ENCODE measurements at regions not wholly inside any gene's neighbourhood (a gene's known extent, or its start where the extent isn't known, plus 50 kb on each side); places are given as distances from the start of the nearest gene placed in this dataset.
A peak's percentile ranks its signal among the peaks of the same experiment; 100 is the strongest.
"Not testable (repeated sequence)": the region's sequence is repeated elsewhere in the genome, so short reads cannot be mapped to it uniquely, and the experiment has no call there.

DNA sequence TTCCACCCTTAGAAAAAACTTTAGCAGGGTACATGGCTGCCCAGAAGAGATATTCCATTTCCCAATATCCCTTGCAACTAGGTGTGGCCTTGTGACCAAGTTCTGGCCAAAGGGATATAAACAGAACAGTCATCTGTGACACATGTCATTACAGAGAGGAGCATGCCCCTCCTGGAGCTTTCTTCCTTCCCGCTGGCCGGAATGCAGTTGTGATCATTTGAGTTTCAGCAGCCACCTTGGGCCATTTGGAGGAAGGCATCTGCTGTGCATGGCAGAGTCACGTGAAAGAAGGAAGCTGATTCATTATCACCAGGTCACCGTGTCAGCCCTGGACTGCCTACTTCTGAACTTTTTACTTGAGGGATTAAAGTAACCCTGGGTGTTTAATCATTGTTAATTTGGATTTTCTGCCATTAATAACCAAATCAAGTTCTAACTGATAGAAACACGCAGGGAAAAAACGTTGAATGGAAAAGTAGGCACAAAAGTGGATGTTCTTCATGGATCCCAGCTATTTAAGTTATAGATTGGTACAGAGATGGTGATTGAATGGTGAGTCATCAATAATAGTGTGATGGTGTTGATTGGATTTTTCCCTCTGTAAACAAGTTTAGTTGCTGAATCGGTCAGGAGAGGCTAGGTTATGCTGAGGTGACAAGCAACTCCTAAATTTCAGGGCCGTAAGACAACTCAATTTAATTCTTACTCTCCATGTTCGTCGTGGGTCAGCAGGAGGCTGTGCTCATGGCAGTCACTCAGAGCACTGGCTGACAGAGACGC, 80.7 kb upstream of the CCDC167 start:
- DNase-seq (ENCODE audit: low read depth), result no peak

DNA sequence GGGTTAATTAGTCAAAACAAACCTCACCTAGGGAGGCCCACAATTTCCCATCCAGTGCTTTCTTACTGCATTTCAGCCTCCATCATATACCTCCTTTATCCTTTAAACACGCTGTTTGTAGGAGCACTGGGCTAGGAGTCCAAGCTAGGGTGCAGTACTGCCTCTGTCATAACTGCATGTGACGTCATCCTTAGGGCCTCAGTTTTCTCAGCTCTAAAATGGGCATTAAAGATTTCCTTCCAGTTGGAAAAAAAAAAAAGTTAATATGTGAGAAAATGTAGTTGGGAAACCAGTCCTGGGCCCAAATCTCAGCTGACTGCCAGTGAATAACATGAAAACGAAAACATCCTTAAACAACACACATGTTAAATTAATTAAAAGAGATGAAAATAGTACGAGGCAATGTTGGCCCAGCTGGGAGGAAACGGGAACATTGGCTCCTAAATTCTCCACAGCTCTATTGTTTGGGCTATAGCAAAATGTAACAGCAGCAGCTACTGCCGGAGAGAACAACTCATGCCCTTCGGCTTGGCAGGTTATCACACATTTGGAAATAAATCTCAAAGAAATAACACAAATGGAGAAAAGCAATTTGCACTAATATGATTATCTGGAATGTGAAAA, 79.9 kb upstream of the CCDC167 start:
- DNase-seq (ENCODE audit: low read depth), result no peak

DNA sequence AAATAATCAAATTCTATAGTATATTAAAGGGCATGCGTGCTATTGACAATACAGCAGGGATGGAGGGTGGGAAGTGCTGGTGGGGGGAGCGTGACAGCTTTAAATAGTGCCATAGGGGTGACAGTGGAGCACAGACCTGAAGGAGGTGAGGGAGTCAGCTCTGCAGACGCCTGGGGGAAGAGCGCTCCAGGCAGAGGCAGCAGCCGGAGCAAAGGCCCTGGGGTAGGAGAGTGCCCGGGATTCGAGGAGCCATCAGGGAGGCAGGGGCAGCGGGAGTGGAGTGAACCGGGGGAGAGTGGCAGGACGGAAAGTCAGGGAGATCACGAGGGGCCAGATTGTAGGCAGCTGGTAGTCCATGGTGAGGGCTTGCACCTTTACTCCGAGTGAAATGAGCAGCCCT, 78.4 kb upstream of the CCDC167 start:
- DNase-seq (ENCODE audit: low read depth), result no peak

DNA sequence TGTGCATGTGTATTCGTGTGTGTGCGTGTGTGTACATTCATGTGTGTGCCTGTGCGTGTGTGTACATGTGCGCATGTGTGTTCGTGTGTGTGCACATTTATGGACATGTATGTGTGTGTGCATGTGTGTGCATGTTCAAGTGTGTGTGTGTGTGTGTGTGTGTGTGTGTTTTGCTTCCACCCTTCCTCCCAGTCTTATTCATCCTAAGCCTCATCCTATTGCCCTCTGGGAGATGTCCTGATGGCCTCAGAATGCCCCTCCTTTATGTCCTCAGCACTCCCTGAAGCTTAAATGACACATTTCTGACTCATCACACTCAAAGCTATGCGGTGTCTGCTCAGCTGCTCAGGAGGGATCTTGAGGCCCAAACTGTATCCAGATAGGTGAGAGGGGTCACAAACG, 76.6 kb upstream of the CCDC167 start:
- no peak for DNase-seq (ENCODE audit: low read depth)

DNA sequence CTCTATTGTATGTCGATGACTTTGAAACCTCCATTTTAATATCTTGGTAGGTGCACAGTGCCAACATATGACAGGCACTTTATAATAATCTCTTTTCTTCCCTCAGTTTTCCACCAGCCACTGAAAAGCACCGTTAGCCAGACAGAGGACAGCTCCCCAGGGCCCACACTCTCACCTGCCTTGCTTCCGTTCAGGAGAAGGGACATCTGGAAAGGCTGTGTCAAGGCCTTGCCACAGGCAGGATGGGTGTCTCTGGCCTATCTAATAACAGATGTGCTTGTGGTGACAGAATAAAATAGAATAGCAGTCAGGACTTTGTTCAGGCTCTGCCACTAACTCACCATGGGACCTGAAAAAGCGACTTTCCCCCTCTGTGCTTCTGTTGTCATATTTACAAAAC, 75.5 kb upstream of the CCDC167 start:
- no peak for DNase-seq (ENCODE audit: low read depth)

DNA sequence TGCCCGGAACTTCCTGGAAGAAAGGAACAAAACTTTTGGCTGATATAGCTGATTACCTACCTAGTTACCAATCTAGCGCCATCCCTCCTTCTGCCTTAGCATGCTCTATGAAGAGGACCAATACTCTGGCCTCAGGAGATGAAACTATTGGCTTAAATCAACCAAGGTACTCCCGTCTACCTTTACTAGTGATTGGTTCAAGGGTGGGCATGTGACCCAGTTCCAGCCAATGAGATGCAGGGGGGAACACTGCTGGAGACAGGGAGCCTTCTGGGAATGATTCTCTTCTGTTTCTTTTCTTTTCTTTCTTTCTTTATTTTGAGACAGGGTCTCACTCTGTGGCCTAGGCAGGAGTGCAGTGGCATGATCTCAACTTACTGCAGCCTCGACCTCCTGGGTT, 72.6 kb upstream of the CCDC167 start:
- no peak for DNase-seq (ENCODE audit: low read depth)

DNA sequence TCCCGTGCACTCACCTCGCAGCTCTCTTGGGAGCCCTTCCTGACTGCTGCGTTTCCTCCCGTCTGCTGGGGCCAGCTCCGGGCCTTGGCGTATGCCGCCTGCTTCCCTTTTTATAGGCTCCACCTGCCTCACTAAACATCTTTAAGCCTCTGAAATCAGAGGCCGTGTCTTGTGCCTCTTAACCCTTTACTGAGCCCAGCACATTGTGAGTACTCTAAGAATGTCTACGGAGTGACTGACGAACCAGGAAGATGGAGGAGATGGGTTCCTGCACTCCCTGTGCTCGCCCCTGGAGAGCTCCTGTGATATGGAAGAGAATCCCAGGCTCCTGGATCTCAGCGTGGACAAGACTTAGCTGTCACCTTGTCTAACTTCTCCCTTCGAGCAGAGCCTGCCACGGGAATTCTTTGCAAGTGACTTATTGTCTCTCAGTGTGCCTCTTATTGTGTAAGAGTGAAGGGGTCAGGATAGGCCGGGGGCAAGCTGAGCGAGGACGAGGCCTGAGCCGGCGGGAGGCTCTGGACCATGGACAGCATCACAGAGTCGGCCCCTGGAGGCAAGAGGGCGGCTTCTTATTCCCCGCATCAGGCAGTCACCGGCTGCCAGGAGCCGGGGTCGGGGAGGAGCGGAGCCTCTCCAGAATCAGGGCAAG, 70.9 kb upstream of the CCDC167 start:
- DNase-seq (ENCODE audit: low read depth), result no peak

DNA sequence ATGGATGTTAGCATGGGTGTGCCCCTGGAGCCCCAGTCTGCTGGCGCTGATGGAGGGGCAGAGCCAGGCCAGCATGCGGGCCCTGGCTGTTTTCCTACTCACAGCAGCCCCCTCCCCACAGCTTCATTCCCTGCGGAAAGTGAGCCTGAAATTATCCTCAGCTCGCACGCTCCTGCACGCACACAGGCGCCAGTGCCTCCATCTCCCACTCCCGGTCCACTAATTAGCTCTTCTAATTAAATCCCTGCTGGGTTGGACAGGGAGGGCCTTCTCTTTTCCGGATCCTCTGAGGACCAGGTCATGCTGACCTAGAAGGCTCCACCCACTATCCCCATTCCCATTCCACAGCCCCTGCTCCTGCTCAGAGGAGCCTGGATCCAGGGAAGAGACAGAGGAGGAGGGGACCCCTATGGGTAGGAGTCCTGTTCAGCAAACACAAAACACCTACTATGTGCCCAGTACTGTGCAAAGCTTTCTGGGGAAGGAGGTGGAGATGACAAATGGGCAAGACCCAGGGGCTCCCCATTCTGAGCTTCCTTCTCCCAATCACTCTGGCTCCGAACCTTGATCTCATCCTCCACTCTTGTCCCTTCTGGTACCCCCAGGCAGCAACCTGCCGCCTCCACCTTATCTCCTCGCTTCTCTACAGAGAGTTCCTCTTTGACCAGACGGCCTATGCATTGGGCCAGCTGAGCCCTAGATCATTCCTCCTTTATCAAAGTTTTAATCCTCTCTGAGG, 70.2 kb upstream of the CCDC167 start:
- DNase-seq (ENCODE audit: low read depth), result no peak

DNA sequence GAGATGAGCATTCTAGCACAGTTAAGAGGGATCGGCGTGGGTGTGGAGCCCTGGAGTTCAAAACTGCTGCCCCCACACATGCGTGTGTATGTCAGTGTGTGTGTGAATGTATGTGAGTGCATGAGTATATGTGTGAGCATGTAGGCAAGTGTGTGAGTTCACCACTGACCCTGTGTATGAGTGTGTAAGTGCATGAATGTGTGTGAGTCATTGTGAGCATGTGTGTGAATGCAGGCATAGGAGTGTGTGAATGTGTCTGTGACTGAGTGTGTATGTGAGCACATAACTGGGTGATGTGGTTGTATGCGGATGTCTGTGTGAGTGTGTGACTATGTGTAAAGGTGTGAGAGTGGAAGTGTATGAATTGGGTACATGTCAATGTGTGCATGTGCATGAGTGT, 69.6 kb upstream of the CCDC167 start:
- no peak for DNase-seq (ENCODE audit: low read depth)

DNA sequence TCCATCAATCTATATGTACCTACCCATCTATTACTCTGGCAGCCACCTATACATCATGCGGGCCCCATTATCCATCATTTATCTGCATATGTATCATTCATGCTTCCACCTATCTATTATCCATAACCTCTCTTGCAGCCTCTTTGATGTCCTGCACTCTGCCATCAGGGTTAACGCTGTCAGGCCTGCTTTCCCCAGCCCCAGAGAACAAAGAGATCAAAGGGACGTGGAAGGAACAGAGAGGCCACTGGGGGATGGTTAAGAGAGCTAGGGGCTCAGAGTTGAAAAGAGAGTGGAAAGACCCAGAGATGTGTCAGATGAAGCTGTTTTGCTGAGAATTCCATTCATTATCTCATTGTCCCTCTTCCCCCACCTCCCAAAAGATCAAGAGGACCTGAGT, 67.3 kb upstream of the CCDC167 start:
- no peak for DNase-seq (ENCODE audit: low read depth)

DNA sequence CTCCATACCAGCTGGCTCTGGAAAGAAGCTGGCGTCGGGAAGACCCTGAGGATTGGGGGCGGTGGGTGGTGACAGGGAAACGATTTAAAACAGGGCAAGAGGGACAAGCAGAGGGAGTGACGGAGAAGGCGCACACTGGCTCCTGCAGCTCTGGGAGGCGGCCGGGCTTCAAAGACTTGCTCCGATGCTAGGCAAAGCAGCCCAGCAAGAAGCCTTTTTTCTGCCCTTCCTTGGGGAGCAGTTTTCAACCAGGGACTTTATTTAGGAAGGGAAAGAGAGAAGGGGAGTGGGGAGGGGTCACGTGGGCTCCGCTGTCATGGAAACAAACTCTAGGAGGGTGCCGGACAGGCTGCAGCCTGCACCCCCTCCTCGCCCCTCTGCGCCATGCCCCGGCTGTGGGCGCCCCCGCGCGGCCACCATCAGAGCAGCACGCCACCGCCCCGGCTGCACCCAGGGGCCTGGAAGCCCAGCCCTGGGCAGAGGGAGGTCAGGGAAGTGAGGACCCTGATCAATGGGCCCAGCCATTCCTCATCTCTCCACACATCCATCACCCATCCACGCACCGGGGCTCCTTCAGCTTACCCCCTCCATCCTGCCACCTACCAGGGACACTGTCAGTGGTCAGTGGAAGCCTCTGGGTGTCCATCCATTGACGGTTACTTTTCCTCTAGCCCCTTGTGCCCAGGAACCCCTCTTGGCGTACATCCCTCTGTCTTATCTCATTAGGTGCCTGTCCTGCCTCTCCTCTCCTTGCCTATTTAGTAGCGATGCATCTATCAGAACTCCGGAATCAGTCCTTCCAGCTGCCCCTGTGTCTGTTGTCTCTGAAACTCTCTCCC, 66.6 kb upstream of the CCDC167 start:
- peak; percentile 47 for DNase-seq (ENCODE audit: low read depth)

DNA sequence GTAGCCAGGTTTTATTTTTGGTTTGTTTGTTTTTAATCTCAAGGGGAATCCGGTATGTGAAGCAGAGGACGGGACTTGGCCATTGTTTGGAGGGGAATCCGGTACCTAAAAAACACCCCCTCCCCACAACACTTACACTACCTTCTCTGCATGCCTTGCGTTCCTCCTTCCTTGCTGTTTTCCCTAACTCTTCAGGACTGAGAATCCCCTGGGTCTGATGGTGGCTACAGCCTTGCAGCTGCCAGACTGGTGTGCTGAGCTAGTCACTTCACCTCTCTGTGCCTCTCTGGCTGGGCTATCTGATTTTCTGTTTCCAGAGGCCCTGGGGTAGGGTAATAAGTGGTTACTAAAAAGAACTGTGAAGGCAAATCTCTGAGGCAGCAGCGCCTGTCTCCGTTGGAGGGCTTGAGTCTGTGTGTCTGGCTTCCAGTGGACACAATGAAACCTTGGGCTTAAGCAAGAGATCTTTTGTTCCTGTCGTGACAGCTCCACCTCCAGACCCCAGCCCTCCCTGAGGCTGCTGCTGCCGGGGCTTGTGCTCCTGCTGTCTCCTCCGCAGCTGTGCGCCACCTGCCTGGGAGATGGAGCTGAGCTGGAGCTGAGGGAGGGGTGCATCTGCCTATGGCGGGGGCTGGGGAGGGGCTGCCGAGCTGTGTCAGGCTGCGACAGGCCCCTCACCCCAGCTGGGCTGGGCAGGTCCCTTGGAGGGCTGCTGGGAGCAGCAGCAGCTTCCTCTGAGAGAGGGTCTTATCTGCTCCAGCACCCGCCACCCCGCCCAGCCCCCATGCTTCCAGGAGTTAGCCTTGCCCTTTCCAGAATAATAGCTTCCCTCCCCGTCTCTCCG, 65.8 kb upstream of the CCDC167 start:
- no peak for DNase-seq (ENCODE audit: low read depth)

DNA sequence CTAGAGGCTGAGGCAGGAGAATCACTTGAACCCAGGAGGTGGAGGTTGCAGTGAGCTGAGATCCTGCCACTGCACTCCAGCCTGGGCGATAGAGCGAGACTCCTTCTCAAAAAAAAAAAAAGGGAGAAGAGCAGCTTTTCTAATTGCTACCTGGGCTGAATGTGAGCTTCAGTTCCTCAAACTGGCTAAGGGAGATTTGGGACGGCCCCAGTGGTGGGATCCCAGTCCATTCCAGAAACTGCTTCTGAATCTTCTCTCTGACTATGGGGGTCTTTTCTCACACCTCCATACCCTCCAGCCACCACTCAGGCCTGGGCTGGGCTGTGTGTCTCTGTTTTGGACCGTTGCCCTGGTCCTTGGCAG, 63.2 kb upstream of the CCDC167 start:
- DNase-seq (ENCODE audit: low read depth), result not testable (repeated sequence)

DNA sequence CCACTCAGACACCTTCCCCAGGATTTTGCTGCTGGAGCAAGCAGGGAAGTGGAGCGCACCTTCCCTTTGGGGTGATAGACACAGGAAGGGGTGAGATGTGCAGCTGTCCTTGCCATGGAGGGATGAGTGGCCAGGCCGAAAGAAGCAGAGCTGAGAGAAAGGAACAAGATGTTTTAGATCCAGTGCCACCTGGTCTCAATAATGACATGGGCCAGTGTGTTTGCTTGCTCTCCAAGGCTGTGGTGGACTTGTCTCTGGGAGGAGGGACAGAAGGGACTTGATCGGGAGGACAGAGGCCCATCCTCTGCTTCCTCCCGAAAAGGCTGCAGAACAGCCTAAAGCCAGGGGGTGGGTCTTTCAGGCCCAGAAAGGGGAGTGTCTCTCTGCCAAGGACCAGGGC, 61.7 kb upstream of the CCDC167 start:
- no peak for DNase-seq (ENCODE audit: low read depth)

DNA sequence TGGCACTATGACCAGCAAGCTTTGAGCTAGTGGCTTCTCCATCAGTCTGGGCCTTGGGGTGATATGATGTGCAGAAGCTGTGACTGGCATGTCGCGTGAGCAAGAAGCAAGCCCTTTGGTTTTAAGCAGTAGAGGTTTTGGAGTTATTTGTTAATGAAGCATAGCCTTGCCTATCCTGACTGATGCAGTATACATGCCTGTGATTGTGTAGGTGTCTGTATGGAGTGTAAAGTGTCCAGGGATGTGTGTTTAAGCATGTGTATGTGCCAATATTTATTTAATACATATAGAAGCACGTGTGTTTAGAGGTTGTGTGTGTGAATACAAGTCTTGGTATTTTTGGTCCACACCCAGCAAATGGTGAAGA, 61.0 kb upstream of the CCDC167 start:
- no peak for DNase-seq (ENCODE audit: low read depth)

DNA sequence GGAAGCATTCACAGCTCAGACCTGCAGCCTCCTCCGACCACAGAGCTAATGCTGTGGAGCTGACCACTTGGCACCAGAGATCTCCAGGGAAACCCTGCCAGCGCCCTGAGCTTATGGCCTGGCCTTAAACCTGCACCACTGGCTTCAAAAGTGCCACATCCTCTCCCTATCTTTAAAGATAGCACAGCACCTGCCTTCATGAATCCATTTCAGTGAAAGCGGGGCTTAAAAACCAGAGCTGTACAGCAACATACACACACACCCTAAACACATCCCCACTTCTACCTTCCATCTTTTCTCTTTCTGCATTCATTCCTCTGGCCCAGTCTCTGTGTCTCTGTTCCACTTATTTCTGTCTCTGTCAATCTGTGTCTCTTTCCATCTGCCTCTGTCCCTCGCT, 59.8 kb upstream of the CCDC167 start:
- no peak for DNase-seq (ENCODE audit: low read depth)

DNA sequence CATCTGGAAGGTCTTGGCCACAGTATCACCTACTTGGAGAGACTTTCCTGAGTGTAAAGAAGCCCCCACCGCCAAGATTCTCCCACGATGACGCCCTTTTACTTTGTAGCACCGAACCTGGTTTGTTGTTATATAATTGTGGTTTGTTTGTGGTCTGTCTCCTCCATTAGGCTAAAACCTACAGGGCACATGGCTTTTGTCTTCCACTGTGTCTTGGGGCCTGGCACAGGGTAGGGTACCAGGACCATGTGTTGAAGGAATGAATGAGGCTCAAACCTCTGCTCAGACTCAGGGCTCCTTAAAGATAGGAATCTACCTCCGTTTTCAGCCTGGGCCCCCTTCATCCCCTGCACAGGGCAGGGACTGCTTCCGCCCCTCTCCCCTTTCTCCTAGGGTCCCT, 59.4 kb upstream of the CCDC167 start:
- no peak for DNase-seq (ENCODE audit: low read depth)

DNA sequence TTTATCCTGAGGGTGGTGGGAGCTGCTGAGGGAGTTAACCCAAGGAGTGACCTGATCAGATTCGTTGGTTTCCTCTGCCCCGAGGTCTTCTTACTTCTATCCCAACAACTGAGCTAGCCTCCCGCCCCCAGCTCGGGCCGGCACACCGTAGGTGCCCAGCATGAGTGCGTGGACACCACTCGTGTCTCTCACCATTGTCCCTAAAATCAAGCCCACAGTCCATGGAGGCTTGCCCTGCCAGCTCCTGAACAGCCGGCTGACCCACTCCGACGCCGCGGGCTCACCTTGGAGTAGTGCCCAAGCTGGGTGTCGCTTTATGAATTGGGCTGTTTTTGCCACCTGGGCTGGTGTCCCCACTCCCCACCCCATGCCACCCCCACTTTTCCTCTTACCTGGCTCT, 59.0 kb upstream of the CCDC167 start:
- DNase-seq (ENCODE audit: low read depth), result no peak

DNA sequence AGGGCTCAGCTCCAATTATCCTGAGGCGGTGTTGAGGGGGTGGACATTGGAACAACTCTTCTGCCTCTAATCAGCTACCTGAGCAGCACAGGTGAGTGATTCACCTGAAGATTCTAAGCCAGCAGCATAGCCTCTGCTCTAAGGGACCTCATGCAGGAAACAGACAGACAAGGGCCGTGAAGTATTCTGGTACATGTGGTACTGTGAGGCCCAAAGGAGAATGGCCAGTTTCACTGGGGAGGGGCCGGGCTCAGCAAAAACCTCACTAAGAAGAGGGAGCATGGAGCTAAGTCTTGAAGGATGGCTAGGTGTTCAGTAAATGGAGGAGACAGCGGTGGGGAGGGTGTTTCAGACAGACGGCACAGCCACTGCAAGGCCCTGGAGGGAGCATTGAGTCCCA, 58.5 kb upstream of the CCDC167 start:
- DNase-seq (ENCODE audit: low read depth), result no peak

DNA sequence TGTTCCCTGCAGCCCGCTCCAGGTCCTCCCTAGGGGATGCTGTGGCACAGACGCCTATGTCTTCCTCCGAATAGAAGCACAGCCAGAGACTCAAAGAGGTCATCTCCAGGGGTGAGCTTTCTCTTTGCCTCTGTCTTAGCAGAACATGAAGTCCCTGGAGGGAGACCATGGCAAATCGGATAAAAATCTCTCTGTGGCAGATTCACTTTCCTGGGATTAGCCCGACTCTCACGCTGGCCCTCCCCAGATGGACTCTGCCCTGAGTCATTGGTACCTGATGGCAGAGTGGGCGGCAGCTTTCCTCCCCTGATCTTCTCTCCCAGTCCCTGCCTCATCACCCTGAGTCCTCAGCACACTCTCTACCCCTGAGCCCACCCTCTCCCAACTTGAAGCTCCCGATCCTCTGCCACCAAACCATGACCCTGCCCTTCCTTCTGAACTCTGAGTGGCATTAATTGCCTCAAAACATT, 58.0 kb upstream of the CCDC167 start:
- no peak for DNase-seq (ENCODE audit: low read depth)
